GM21529 (cell line): ENCODE measurements at regions not wholly inside any gene's neighbourhood (a gene's known extent, or its start where the extent isn't known, plus 50 kb on each side); places are given as distances from the start of the nearest gene placed in this dataset.

ENCODE experiments used
- ATAC-seq: cut with Tn5 transposase; IDR thresholded peaks from one replicate; pipeline ENCODE4 v1.9.1; 2021; ENCODE audit not compliant: unreplicated experiment

DNA sequence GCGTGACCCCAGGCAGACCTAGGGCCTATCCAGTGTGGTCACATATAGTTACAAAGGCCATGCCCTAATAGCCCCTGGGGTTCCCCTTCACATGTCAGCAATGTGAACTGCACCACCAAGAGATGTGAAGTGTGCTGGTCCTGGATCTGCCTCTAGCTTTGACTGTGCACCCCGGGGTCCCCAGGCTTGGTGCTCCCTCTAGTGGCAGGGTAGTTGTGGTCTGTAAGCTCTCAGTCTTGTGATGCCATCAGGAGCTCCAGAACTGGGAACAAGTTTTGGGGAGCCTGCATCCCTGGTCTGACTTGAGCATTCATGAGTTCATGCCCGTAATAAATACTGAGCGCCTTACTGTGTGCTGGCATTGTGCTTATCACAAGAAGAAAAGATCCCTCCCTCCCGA lies 143.4 kb downstream of the DHX35 start:
- ATAC-seq: no peak

GRCh38 chr20:39103732-39104131 lies 141.6 kb downstream of the DHX35 start:
- no peak for ATAC-seq

DNA sequence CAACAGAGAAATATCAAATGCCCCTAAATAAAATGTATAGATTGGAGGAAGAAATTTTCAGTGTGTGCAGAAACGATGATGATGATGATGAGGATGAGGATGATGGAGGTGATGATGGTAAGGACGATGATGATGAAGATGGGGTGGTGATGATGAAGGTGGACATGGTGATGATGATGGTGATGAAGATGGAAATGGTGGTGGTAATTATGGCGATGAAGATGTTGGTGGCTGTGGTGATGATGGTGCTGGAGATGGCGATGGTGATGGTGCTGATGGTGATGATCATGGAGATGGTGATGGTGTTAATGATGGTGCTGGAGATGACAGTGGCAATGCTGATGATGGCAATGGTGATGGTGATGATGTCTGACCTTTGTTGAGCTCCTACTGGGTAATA lies 141.2 kb downstream of the DHX35 start:
- ATAC-seq: no peak

- no peak for ATAC-seq
These were observed 139.8 kb downstream of the DHX35 start for GRCh38 chr20:39101895-39102294.

GRCh38 chr20:39100691-39101090 lies 138.5 kb downstream of the DHX35 start:
- ATAC-seq: no peak

DNA sequence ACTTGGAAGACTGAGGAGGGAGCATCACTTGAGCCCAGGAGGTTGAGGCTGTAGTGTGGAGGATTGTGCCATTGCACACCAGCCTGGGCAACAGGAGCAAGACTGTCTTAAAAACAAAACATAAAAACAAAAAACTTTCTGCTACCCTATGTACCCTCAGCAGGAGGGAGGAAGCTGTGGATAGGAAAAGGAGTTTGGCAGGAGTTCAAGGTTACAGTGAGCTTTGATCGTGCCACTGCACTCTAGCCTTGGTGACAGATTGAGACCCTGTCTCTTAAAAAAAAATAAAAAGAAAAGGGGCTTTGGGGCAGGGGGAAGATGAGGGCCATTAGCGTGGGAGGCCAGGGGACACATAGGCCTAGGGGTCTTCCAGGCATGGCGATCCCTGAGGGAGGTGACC lies 135.7 kb downstream of the DHX35 start:
- ATAC-seq: no peak

- no peak for ATAC-seq
These were observed 133.7 kb downstream of the DHX35 start for GRCh38 chr20:39095870-39096269.

DNA sequence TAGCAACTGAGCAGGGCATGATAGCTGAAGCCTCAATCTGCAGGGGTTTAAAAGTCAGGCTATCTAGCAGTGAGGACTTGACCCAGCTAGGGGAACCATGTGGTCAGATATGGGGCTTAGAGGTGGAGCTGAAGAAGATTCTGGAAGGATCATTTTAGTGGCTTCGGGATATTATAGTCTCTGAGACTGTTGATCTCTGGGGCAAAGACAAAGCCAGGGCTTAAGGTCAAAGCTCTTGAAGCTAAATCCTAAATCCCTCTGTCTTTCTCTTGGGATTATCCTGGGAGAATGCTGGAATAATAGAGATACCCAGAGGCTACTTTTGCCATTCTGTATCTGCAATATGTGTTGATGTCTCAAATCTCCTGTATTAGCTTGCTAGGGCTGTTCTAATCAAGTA lies 132.2 kb downstream of the DHX35 start:
- ATAC-seq: no peak

- no peak for ATAC-seq
These were observed 130.7 kb downstream of the DHX35 start for GRCh38 chr20:39092733-39093410.

- no peak for ATAC-seq
These were observed 128.8 kb downstream of the DHX35 start for GRCh38 chr20:39090906-39091305.

- no peak for ATAC-seq
These were observed 127.7 kb downstream of the DHX35 start for GRCh38 chr20:39089797-39090196.
